ENCODE measurements at regions not wholly inside any gene's neighbourhood (a gene's known extent, or its start where the extent isn't known, plus 50 kb on each side); places are given as distances from the start of the nearest gene placed in this dataset.

DNA sequence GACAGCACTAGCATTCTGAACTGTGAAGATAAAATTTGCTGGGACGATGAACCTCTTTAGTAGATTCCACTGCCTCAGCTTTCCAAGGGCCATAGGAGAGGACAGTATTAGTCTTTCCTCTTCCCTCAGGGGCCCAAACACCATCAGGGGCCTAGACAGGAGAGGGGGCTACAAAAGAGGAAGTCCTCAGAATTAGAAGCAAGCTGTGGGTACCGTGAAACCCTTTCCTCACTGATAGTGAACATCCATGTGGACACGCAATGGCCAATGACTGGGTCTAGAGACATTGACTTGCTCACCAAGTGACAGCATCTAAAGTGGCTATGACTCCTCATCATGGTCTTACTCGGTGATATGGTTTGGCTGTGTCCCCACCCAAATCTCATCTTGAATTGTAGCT lies 68.1 kb upstream of the UST start:
- H3K79me2 ChIP-seq (ENCODE audit: insufficient read depth, low read length): no peaks in the 10 kb centered on the region
- no peak overlapping the region for H3K27ac ChIP-seq (ENCODE audit: low read depth, low read length)
- H3K36me3 ChIP-seq (ENCODE audit: control insufficient read depth in 1 of 2, insufficient read depth in 2 of 2, low read length in 2 of 2): no peaks in the 10 kb centered on the region
- H3K4me1 ChIP-seq (ENCODE audit: control insufficient read depth in 1 of 2, insufficient read depth in 2 of 2, low read length in 2 of 2): no peaks in the 10 kb centered on the region
- RAD21 ChIA-PET (ENCODE audit: low non-redundant PET in 1 of 2, low total read pairs in 2 of 2, uncharacterized antibody in 2 of 2, unreplicated experiment in 2 of 2): no interaction called here
- POLR2A ChIA-PET: no interaction called here
- CTCF ChIA-PET: no interaction called here
- DNase-seq (ENCODE audit: low read depth, low spot score): no peak
- H3K9me3 ChIP-seq (ENCODE audit: control insufficient read depth in 1 of 2, insufficient read depth in 1 of 2, low read depth in 1 of 2, low read length in 2 of 2): no peaks in the 10 kb centered on the region
- no peaks in the 10 kb centered on the region for H3K9me2 ChIP-seq (ENCODE audit: insufficient read depth)
- no peaks in the 10 kb centered on the region for H4K20me1 ChIP-seq (ENCODE audit: insufficient read depth)
- H3K27me3 ChIP-seq (ENCODE audit: insufficient read depth, low read length): no peaks in the 10 kb centered on the region
- ATAC-seq: no peak
- H3K4me3 ChIP-seq (replicated peaks in 1 of 2; ENCODE audit: low read depth in 1 of 2, low read length in 2 of 2): no peak overlapping the region
- H2AFZ ChIP-seq (ENCODE audit: low read depth, low read length, poor library complexity, severe bottlenecking): no peak overlapping the region
- H3K9ac ChIP-seq (ENCODE audit: low read length): no peak overlapping the region
- no peak for TF ChIP-seq EZH2phosphoT487 (IDR thresholded peaks at IDR 0.05; ENCODE audit: borderline replicate concordance)
- TF ChIP-seq, protein P1, sequence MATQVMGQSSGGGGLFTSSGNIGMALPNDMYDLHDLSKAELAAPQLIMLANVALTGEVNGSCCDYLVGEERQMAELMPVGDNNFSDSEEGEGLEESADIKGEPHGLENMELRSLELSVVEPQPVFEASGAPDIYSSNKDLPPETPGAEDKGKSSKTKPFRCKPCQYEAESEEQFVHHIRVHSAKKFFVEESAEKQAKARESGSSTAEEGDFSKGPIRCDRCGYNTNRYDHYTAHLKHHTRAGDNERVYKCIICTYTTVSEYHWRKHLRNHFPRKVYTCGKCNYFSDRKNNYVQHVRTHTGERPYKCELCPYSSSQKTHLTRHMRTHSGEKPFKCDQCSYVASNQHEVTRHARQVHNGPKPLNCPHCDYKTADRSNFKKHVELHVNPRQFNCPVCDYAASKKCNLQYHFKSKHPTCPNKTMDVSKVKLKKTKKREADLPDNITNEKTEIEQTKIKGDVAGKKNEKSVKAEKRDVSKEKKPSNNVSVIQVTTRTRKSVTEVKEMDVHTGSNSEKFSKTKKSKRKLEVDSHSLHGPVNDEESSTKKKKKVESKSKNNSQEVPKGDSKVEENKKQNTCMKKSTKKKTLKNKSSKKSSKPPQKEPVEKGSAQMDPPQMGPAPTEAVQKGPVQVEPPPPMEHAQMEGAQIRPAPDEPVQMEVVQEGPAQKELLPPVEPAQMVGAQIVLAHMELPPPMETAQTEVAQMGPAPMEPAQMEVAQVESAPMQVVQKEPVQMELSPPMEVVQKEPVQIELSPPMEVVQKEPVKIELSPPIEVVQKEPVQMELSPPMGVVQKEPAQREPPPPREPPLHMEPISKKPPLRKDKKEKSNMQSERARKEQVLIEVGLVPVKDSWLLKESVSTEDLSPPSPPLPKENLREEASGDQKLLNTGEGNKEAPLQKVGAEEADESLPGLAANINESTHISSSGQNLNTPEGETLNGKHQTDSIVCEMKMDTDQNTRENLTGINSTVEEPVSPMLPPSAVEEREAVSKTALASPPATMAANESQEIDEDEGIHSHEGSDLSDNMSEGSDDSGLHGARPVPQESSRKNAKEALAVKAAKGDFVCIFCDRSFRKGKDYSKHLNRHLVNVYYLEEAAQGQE (IDR thresholded peaks at IDR 0.05; ENCODE audit: low read depth): no peak
- TF ChIP-seq SRF (IDR thresholded peaks at IDR 0.05; ENCODE audit: low read depth): no peak
- TF ChIP-seq SP1 (IDR thresholded peaks at IDR 0.05; ENCODE audit: low read depth): no peak
- no peak for TF ChIP-seq POLR2A (IDR thresholded peaks at IDR 0.05; ENCODE audit: borderline replicate concordance, extremely low read depth, insufficient read depth, insufficient read length)
- TF ChIP-seq RAD21 (IDR thresholded peaks at IDR 0.05; ENCODE audit: low read depth): no peak
- TF ChIP-seq, protein P2, sequence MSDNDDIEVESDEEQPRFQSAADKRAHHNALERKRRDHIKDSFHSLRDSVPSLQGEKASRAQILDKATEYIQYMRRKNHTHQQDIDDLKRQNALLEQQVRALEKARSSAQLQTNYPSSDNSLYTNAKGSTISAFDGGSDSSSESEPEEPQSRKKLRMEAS (IDR thresholded peaks at IDR 0.05): no peak
- no peak for TF ChIP-seq YY1 (IDR thresholded peaks at IDR 0.05; ENCODE audit: extremely low read depth, insufficient replicate concordance, low read depth, low read length)
- no peak for TF ChIP-seq JUND (IDR thresholded peaks at IDR 0.05)
- no peak for TF ChIP-seq ELF1 (IDR thresholded peaks at IDR 0.05; ENCODE audit: borderline replicate concordance, low read depth)
- no peak for TF ChIP-seq EZH2 (IDR thresholded peaks at IDR 0.05)
- TF ChIP-seq POLR2AphosphoS5 (IDR thresholded peaks at IDR 0.05; ENCODE audit: low read depth, low read length): no peak
- TF ChIP-seq, protein P3, sequence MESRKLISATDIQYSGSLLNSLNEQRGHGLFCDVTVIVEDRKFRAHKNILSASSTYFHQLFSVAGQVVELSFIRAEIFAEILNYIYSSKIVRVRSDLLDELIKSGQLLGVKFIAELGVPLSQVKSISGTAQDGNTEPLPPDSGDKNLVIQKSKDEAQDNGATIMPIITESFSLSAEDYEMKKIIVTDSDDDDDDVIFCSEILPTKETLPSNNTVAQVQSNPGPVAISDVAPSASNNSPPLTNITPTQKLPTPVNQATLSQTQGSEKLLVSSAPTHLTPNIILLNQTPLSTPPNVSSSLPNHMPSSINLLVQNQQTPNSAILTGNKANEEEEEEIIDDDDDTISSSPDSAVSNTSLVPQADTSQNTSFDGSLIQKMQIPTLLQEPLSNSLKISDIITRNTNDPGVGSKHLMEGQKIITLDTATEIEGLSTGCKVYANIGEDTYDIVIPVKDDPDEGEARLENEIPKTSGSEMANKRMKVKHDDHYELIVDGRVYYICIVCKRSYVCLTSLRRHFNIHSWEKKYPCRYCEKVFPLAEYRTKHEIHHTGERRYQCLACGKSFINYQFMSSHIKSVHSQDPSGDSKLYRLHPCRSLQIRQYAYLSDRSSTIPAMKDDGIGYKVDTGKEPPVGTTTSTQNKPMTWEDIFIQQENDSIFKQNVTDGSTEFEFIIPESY (IDR thresholded peaks at IDR 0.05; ENCODE audit: extremely low read depth, insufficient replicate concordance, low read length): no peak
- no peak for TF ChIP-seq SIN3A (IDR thresholded peaks at IDR 0.05; ENCODE audit: low read depth)
- TF ChIP-seq, protein P4, sequence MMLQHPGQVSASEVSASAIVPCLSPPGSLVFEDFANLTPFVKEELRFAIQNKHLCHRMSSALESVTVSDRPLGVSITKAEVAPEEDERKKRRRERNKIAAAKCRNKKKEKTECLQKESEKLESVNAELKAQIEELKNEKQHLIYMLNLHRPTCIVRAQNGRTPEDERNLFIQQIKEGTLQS (IDR thresholded peaks at IDR 0.05): no peak
- no peak for TF ChIP-seq EGR1 (IDR thresholded peaks at IDR 0.05; ENCODE audit: low read depth)
- TF ChIP-seq ZFX (IDR thresholded peaks at IDR 0.05): no peak
- TF ChIP-seq, protein P5, sequence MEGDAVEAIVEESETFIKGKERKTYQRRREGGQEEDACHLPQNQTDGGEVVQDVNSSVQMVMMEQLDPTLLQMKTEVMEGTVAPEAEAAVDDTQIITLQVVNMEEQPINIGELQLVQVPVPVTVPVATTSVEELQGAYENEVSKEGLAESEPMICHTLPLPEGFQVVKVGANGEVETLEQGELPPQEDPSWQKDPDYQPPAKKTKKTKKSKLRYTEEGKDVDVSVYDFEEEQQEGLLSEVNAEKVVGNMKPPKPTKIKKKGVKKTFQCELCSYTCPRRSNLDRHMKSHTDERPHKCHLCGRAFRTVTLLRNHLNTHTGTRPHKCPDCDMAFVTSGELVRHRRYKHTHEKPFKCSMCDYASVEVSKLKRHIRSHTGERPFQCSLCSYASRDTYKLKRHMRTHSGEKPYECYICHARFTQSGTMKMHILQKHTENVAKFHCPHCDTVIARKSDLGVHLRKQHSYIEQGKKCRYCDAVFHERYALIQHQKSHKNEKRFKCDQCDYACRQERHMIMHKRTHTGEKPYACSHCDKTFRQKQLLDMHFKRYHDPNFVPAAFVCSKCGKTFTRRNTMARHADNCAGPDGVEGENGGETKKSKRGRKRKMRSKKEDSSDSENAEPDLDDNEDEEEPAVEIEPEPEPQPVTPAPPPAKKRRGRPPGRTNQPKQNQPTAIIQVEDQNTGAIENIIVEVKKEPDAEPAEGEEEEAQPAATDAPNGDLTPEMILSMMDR (IDR thresholded peaks at IDR 0.05 in 2 of 3, conservative IDR thresholded peaks at IDR 0.05 in 1 of 3; ENCODE audit: borderline replicate concordance in 1 of 3, insufficient read depth in 1 of 3, low read depth in 2 of 3, low read length in 2 of 3): no peak
- TF ChIP-seq ZNF274 (IDR thresholded peaks at IDR 0.05; ENCODE audit: low read depth, low read length): no peak
- BruUV-seq (replicated peaks): no TSS peak
- intact Hi-C loops (cut with micrococcal nuclease): no loop called here
- H3K4me2 ChIP-seq (ENCODE audit: low read length): no peak overlapping the region
